H9 (cell line): ENCODE measurements at regions not wholly inside any gene's neighbourhood (a gene's known extent, or its start where the extent isn't known, plus 50 kb on each side); places are given as distances from the start of the nearest gene placed in this dataset.

Experiments
- DNase-seq: peaks from one replicate; pipeline ENCODE4 v3.0.0-alpha.2; 2017
- H2AFZ ChIP-seq: one replicate; pipeline ENCODE4 v1.6.1; 2013; ENCODE audit warnings: mild to moderate bottlenecking, low read length, control low read depth, moderate library complexity
- H2AK5ac ChIP-seq: 2 replicates; pipeline ENCODE4 v1.6.1; 2013; ENCODE audit warnings: low read length, control low read depth, mixed read lengths; ENCODE audit not compliant: insufficient read length
- H2BK120ac ChIP-seq: one replicate; pipeline ENCODE4 v1.6.1; 2013; ENCODE audit warnings: low read depth, mild to moderate bottlenecking, low read length, control low read depth, inconsistent platforms; ENCODE audit not compliant: poor library complexity, severe bottlenecking
- H2BK12ac ChIP-seq: 2 replicates; pipeline ENCODE4 v1.6.1; 2013; ENCODE audit warnings: low read length, control low read depth, mixed read lengths, low read depth; ENCODE audit not compliant: insufficient read length
- H2BK15ac ChIP-seq: 2 replicates; pipeline ENCODE4 v1.6.1; 2013; ENCODE audit warnings: low read depth, low read length, control low read depth
- H2BK20ac ChIP-seq: one replicate; pipeline ENCODE4 v1.6.1; 2013; ENCODE audit warnings: low read depth, mild to moderate bottlenecking, low read length, control low read depth, inconsistent platforms; ENCODE audit not compliant: poor library complexity, severe bottlenecking
- H2BK5ac ChIP-seq: 2 replicates; pipeline ENCODE4 v1.6.1; 2013; ENCODE audit warnings: low read length, control low read depth, mixed read lengths; ENCODE audit not compliant: insufficient read length
- H3K14ac ChIP-seq: 2 replicates; pipeline ENCODE4 v1.6.1; 2013; ENCODE audit warnings: low read length, control low read depth; ENCODE audit not compliant: insufficient read depth
- H3K18ac ChIP-seq: 2 replicates; pipeline ENCODE4 v1.6.1; 2013; ENCODE audit warnings: low read depth, mild to moderate bottlenecking, mixed read lengths, low read length, control low read depth; ENCODE audit not compliant: insufficient read length
- H3K23ac ChIP-seq: 2 replicates; pipeline ENCODE4 v1.6.1; 2013; ENCODE audit warnings: low read length, control low read depth, mixed read lengths, low read depth; ENCODE audit not compliant: insufficient read length
- H3K23me2 ChIP-seq: 2 replicates; pipeline ENCODE4 v1.6.1; 2013; ENCODE audit warnings: low read depth, mild to moderate bottlenecking, mixed read lengths, low read length, control low read depth; ENCODE audit not compliant: insufficient read length, poor library complexity, severe bottlenecking
- H3K27ac ChIP-seq: 2 replicates; pipeline ENCODE4 v1.5.1; 2013; ENCODE audit warnings: low read length, control low read depth, mixed read lengths, low read depth; ENCODE audit not compliant: insufficient read length
- H3K27me3 ChIP-seq: 2 replicates; pipeline ENCODE4 v1.6.1; 2013; ENCODE audit warnings: low read length, control low read depth, inconsistent platforms; ENCODE audit not compliant: insufficient read depth
- H3K4ac ChIP-seq: 2 replicates; pipeline ENCODE4 v1.6.1; 2013; ENCODE audit warnings: low read depth, mild to moderate bottlenecking, control low read depth, inconsistent platforms, low read length, moderate library complexity
- H3K4me1 ChIP-seq: 2 replicates; pipeline ENCODE4 v1.6.1; 2013; ENCODE audit warnings: low read length, control low read depth, inconsistent platforms; ENCODE audit not compliant: insufficient read depth
- H3K4me2 ChIP-seq: 2 replicates; pipeline ENCODE4 v1.6.1; 2013; ENCODE audit warnings: low read length, control low read depth, mixed read lengths; ENCODE audit not compliant: insufficient read length, insufficient read depth
- H3K56ac ChIP-seq: 2 replicates; pipeline ENCODE4 v1.6.1; 2013; ENCODE audit warnings: low read depth, mild to moderate bottlenecking, mixed read lengths, low read length, control low read depth; ENCODE audit not compliant: insufficient read length
- H3K79me1 ChIP-seq: 2 replicates; pipeline ENCODE4 v1.6.1; 2013; ENCODE audit warnings: low read depth, mild to moderate bottlenecking, moderate library complexity, low read length, control low read depth, inconsistent platforms; ENCODE audit not compliant: insufficient read depth, poor library complexity, severe bottlenecking
- H3K79me2 ChIP-seq: 2 replicates; pipeline ENCODE4 v1.6.1; 2013; ENCODE audit warnings: low read length, control low read depth, inconsistent platforms; ENCODE audit not compliant: insufficient read depth
- H3K9ac ChIP-seq: 2 replicates; pipeline ENCODE4 v1.6.1; 2013; ENCODE audit warnings: low read length, control low read depth, mixed read lengths; ENCODE audit not compliant: insufficient read length; ENCODE audit errors: extremely low read depth
- H3K9me3 ChIP-seq: one replicate; pipeline ENCODE4 v1.6.1; 2013; ENCODE audit warnings: low read depth, low read length, inconsistent platforms; ENCODE audit not compliant: control insufficient read depth
- H3T11ph ChIP-seq: one replicate; pipeline ENCODE4 v1.6.1; 2013; ENCODE audit warnings: mild to moderate bottlenecking, low read length, control low read depth, inconsistent platforms
- H4K20me1 ChIP-seq: one replicate; pipeline ENCODE4 v1.6.1; 2013; ENCODE audit not compliant: control insufficient read depth, insufficient read length, insufficient read depth
- H4K5ac ChIP-seq: 2 replicates; pipeline ENCODE4 v1.6.1; 2013; ENCODE audit warnings: low read depth, mild to moderate bottlenecking, mixed read lengths, low read length, control low read depth; ENCODE audit not compliant: insufficient read length
- H4K8ac ChIP-seq: replicated peaks from 2 replicates; pipeline ENCODE4 v1.6.1; 2013; ENCODE audit warnings: low read length, control low read depth, mixed read lengths, low read depth; ENCODE audit not compliant: insufficient read length
- H4K91ac ChIP-seq: 2 replicates; pipeline ENCODE4 v1.6.1; 2013; ENCODE audit warnings: low read depth, mild to moderate bottlenecking, moderate library complexity, mixed read lengths, low read length, control low read depth; ENCODE audit not compliant: insufficient read length
- H3K27ac Mint-ChIP-seq, 3 experiments: 2 replicates in 2 of 3; 3 replicates in 1 of 3; pipeline ENCODE4 v1.8.0; 2020 to 2021; ENCODE audit warnings: mixed read lengths in 3 of 3, mild to moderate bottlenecking in 1 of 3, moderate library complexity in 1 of 3
- H3K27me3 Mint-ChIP-seq: 2 replicates; pipeline ENCODE4 v1.8.0; 2021; ENCODE audit warnings: low read depth, mild to moderate bottlenecking, moderate library complexity, mixed read lengths
- H3K36me3 Mint-ChIP-seq, 3 experiments: 2 replicates in 2 of 3; 3 replicates in 1 of 3; pipeline ENCODE4 v1.8.0; 2020 to 2021; ENCODE audit warnings: low read depth in 3 of 3, mixed read lengths in 3 of 3; ENCODE audit not compliant: insufficient read depth in 1 of 3
- H3K4me1 Mint-ChIP-seq, 2 experiments: 2 replicates each; pipeline ENCODE4 v1.8.0; 2020; ENCODE audit warnings: mixed read lengths in 2 of 2
- H3K4me3 Mint-ChIP-seq, 2 experiments: 2 replicates in 1 of 2; 3 replicates in 1 of 2; pipeline ENCODE4 v1.8.0; 2020 to 2021; ENCODE audit warnings: mild to moderate bottlenecking in 2 of 2, mixed read lengths in 2 of 2, moderate library complexity in 1 of 2
- H3K9me3 Mint-ChIP-seq, 2 experiments: 2 replicates in 1 of 2; 3 replicates in 1 of 2; pipeline ENCODE4 v1.8.0; 2020; ENCODE audit warnings: mild to moderate bottlenecking in 2 of 2, mixed read lengths in 2 of 2, moderate library complexity in 1 of 2
- CTCF ChIP-seq: fragments of 200-600 bp; sonication (generic); conservative IDR thresholded peaks from 3 replicates; pipeline ENCODE4 v1.8.0; 2021; ENCODE audit warnings: antibody characterized with exemption, mild to moderate bottlenecking
- WGBS: extraction: QIAGEN DNeasy Blood & Tissue Kit; methylation state at CpG from one replicate; pipeline ENCODE4 v1.1.7; 2013; ENCODE audit warnings: missing lambda C conversion rate, low lambda C conversion rate, mixed read lengths; ENCODE audit not compliant: insufficient read length; ENCODE audit errors: extremely low coverage; 5-methylcytosine and 5-hydroxymethylcytosine counted together

DNA sequence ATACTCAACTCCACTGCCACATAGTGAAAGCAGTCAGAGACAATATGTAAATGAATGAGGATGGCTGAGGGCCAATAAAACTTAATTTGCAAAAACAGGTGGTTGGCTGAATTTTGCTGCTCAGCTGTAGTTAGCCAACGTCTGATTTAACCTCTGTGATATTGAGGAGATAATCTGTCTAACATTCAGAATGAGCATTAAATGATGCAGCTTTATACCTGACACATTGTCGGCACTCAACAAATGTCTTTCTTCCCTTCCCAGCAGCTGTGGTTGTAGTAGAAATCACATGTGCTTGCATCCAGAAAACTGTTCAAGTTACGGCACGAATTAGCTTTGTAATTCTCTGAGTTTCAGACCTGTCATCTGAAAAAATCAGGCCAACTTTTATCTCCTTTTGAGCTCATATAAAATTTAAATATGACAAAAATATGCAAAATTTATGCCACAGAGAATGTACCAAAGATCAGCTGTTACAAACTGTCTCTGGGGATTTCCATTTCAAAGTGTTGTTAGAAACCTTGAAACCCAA lies 1239.7 kb downstream of the GATA3 start:
- TF ChIP-seq CTCF: no peak
- H3K23ac ChIP-seq: no peak overlapping the region
- no peak overlapping the region for H2BK120ac ChIP-seq
- Mint-ChIP-seq H3K27ac (no peak overlapping the region), H3K4me3 (no peak overlapping the region), H3K4me1 (no peaks in the 10 kb centered on the region; a peak in 1 of 4 replicates), H3K36me3 (no peaks in the 10 kb centered on the region), H3K27me3 (no peaks in the 10 kb centered on the region), H3K9me3 (no peaks in the 10 kb centered on the region)
- WGBS: no CpG with 5 or more reads among the region's 4 CpGs
- no peak overlapping the region for H2BK12ac ChIP-seq
- H3K79me2 ChIP-seq: no peaks in the 10 kb centered on the region
- no peak overlapping the region for H2BK20ac ChIP-seq
- H2AK5ac ChIP-seq: no peak overlapping the region
- no peak overlapping the region for H4K91ac ChIP-seq
- H2BK5ac ChIP-seq: no peak overlapping the region
- no peaks in the 10 kb centered on the region for H3K23me2 ChIP-seq
- H3K14ac ChIP-seq: no peak overlapping the region
- H3T11ph ChIP-seq: no peak overlapping the region
- no peak overlapping the region for H2AFZ ChIP-seq
- no peaks in the 10 kb centered on the region for H3K79me1 ChIP-seq
- no peaks in the 10 kb centered on the region for H3K27me3 ChIP-seq
- H3K4me2 ChIP-seq: no peak overlapping the region
- no peak for DNase-seq
- H3K56ac ChIP-seq: no peak overlapping the region
- H3K18ac ChIP-seq: no peak overlapping the region
- H4K5ac ChIP-seq: no peak overlapping the region
- H4K8ac ChIP-seq: no peak overlapping the region
- H2BK15ac ChIP-seq: no peak overlapping the region
- no peaks in the 10 kb centered on the region for H4K20me1 ChIP-seq
- no peak overlapping the region for H3K4ac ChIP-seq
- no peak overlapping the region for H3K9ac ChIP-seq
- no peaks in the 10 kb centered on the region for H3K9me3 ChIP-seq
- no peak overlapping the region for H3K27ac ChIP-seq
- H3K4me1 ChIP-seq: peaks cover 4% of the 10 kb centered on the region
